Thyroid gland (tissue), 4 donors: ENCODE measurements at regions not wholly inside any gene's neighbourhood (a gene's known extent, or its start where the extent isn't known, plus 50 kb on each side); places are given as distances from the start of the nearest gene placed in this dataset.

Source experiments
- CTCF ChIP-seq, 6 experiments: fragments of 200-600 bp in 3 of 6; fragments of 450-650 bp in 3 of 6; sonication (generic) in 3 of 6; IDR thresholded peaks; one replicate each; pipeline ENCODE4 v1.5.1; 2016 to 2019; ENCODE audit warnings: antibody characterized with exemption in 6 of 6, mild to moderate bottlenecking in 2 of 6, inconsistent platforms in 1 of 6, moderate library complexity in 1 of 6
- POLR2A ChIP-seq, 2 donors: fragments of 450-650 bp; IDR thresholded peaks; one replicate each; pipeline ENCODE4 v1.6.1; 2017; ENCODE audit warnings: antibody characterized with exemption in 2 of 2, mild to moderate bottlenecking in 2 of 2, moderate library complexity in 1 of 2

GRCh38 chr13:38462605-38463004 lies 113.0 kb downstream of the UFM1 start:
- no peak for TF ChIP-seq CTCF (IDR thresholded peaks at IDR 0.05)
- no peak for TF ChIP-seq POLR2A (IDR thresholded peaks at IDR 0.05)
